GM18873 (cell line): ENCODE measurements at regions not wholly inside any gene's neighbourhood (a gene's known extent, or its start where the extent isn't known, plus 50 kb on each side); places are given as distances from the start of the nearest gene placed in this dataset.
A peak's percentile ranks its signal among the peaks of the same experiment; 100 is the strongest.

ENCODE experiments used
- ATAC-seq: cut with Tn5 transposase; IDR thresholded peaks from one replicate; pipeline ENCODE4 v1.9.1; 2021; ENCODE audit warnings: mild to moderate bottlenecking, moderate library complexity, moderate number of reproducible peaks; ENCODE audit not compliant: unreplicated experiment, low FRiP score

GRCh38 chr2:235244255-235245220 is 249.3 kb upstream of the AGAP1 start:
- no peak for ATAC-seq

GRCh38 chr2:235247001-235247400 is 246.8 kb upstream of the AGAP1 start:
- no peak for ATAC-seq

GRCh38 chr2:235255693-235256092 is 238.2 kb upstream of the AGAP1 start:
- ATAC-seq = no peak

DNA sequence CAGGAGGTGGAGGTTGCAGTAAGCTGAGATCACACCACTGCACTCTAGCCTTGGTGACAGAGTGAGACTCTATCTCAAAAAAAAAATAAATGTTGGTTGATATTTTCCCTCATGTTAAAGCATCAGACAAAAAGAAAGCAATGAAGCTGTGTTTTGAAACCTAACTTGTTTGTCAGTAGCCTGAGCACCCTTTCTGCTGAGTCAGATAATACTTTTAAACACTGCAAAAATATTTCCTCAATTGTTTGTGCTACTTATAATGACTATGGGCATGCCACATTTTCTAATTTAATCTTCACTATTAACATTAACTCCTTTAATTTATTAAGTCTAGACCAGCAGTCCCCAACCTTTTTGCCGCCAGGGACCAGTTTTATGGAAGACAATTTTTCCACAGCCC is 236.3 kb upstream of the AGAP1 start:
- no peak for ATAC-seq

- no peak for ATAC-seq
These were observed 231.1 kb upstream of the AGAP1 start for GRCh38 chr2:235262750-235263149.

DNA sequence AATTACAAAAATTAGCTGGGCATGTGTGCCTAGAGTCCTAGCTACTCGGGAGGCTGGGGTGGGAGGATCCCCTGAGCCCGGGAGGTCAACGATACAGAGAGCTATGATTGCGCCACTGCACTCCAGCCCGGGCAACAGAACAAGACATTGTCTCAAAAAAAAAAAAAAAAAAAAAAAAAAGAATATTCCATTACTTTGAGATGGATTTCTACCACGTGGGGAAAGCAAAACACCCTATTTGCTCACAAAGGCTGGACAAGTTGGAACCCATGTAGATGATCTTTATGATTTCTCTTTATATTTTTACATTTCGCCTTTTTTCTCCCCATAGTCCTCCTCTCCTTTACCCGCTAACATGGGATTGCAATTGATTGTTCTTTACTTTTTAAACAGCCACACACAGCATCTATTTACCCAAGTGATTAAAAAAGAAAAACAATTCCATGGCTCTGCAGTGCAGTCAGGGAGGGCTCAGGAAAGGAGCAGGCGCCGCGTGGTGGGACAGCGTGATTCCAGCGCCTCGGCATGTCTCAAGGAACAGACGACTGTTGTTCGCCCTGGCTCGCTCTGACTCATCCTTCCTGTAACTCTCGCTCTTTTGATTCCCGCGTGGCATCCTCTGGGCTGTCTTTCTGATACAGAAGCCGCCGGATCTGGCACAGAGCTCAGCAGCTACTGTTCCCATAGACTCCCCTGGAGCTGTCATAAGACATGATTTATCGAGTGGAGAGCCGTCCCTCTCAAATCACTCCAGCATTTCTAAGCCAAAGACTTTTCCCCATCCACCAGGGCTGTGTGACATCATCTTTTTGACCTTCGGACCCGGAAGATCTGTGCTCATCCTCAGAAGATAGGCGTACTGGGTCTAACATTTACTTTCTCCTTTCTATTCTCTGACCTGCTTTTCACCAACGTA is 230.4 kb upstream of the AGAP1 start:
- no peak for ATAC-seq

GRCh38 chr2:235264121-235264493 is 229.7 kb upstream of the AGAP1 start:
- ATAC-seq = no peak

DNA sequence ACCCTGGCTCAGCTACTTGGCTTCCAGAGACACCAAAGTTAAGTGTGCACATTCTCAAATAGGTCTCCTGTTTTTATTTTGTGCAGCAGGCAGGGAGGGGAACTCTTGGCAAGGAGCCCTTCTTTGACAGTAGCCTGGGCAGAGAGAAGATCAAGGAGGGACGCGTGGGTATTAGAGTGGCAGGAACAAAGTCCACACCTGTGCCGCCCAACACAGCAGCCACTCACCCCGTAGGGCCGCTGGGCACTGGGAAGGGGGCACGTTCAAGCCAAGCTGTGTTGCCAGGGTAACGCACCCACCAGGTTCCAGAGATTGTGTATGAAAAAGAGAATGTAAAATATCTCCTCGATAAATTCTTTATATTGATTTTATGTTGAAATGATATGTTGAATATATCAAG is 229.3 kb upstream of the AGAP1 start:
- no peak for ATAC-seq

DNA sequence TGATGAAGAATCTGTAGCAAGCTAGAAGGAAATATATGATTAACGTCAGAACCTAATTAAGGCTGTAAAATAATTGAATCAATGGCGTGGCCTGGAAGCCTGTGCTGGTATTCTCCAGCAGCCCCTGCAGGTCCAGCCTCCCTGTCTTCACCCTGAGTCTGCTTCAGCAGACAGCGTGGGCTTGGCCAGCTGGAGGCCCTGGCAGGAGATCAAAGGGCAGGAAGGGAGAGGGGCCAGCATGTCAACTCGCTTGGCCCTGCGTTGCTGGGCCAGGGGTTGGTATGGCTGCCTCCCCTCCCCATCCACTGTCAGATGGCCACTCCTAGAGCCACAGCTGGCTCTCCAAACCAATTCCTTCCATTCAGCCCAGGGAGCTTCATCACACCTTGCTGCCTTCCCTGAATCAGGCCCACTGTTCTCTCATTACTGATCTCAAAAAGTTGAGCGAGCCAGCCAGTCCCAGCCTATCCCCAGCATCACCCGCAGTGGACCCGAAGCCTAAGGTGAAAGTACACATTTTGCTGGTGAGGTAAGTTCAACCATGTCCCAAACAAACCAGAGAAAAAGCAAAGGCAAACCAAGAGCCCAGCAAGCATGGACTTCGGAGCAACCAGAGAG is 228.4 kb upstream of the AGAP1 start:
- ATAC-seq = no peak

DNA sequence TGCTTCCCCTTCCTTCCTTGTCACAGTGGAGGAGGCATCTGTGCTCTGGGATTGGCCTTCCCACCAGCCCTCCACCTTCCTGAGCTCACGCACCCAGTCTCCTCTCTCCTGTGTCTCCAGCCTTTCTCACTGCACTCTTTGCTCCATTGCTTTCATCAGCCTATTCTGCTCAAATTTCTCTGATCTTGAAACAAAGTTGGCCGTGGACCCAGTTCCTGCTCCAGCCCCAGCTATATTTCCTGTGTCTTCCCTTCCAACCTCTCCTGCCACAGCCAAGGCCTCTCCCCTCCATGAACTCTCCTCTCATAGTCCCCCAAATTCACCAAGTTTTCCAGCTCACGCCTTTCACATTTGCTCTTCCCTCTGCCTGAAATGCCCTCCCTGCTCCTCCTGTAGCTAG is 226.6 kb upstream of the AGAP1 start:
- ATAC-seq = no peak

DNA sequence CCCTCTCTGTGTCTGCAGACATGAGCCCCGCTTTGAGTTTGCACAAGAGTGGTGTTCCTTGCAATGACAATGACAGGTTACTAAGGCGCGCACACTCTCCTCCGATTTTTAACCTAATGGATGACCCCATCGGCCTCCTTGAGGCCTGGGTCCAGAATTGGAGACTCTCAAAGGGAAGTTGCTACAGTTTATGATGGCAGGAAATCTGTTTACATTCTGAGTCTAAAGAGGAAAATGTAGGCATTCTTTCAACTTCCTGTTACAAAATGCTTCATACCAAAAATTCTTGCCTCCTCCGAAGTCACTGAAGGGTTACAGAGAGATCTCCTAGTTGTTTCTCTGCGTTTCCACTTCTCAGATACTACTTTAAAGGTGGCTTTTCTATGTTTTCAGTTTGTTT is 225.3 kb upstream of the AGAP1 start:
- no peak for ATAC-seq

DNA sequence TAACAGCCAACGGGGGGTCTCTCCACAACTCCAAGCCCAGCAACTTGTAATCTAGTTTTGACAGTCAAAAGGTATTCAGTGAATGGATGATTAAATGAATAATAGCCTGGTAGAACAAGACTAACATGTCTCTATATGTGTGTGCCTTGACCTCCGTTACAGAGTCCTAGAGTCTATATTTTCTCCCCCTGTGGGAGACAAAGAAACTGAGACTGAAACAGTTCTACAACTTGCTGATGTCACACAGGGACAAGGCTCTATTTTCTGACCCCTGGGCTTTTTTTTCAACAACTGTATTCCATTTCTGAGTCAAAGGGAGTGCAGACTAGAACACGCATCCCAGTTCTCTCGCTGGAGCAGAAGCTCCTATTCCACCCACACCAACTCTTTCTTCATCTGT is 223.6 kb upstream of the AGAP1 start:
- no peak for ATAC-seq

- peak; percentile 88 for ATAC-seq
These were observed 222.9 kb upstream of the AGAP1 start for GRCh38 chr2:235270956-235271355.

GRCh38 chr2:235271936-235272335 is 221.9 kb upstream of the AGAP1 start:
- no peak for ATAC-seq

DNA sequence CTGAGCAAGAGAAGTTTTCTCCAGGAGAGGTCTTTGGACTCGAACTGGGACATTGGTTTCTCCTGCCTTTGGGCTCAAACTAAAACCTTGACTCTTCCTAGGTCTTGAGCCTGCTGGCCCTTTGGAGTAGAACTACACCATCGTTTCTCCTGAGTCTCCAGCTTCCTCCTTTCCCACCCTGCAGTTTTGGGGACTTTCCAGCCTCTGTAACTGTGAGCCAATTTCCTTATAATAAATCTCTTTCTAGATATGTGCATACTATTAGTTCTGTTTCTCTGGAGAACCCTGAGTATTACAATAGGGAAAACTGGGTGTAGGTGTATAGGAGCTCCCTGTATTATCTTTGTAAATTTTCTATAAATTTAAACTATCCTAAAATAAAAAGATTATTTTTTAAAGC is 219.8 kb upstream of the AGAP1 start:
- no peak for ATAC-seq

- no peak for ATAC-seq
These were observed 216.4 kb upstream of the AGAP1 start for GRCh38 chr2:235277485-235277884.

DNA sequence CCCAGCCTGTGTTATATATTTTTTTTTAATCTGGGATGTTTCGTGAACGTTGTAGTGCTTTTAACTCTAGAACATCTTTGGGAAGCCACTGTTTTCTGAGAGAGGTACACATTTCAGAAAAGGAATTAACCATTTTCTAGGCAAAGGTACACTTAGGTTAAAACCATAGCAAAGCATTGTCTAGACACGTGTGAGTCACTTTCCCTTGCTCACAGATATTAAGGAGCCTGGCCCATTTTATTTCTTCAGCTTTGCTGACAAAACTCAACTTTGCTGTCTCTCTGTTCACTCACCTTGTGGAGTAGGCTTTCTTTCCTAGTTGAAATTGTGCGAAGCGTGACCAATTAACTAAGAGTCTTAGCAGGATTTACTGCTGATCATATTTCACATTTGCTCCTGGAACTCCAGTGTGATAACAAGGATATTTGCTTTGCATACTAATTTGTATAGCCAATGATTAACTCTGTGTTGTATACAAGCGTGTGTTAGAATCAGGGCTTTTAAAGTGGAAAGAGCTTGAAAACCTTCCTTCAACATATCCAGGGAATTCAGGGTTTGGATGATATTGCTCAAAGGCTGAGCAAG is 215.0 kb upstream of the AGAP1 start:
- ATAC-seq = no peak

DNA sequence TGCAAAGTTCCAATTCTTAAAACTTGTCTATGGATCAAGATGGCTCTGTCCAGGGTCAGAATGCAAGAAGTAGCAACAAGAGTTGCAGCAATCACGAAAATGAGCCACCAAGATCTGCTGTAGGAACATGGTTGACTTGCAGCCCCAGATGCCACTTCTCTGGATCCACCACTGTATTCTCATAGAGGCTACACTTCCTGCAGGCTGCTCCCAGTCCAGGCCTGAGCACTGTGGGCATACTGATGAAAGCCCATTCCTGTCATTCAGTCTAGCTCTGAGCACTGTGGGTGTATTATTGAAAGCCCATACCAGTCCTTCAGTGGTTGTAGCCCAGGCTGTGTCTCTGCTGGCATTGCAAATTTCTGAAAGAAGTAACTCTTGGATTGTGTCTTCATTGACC is 213.9 kb upstream of the AGAP1 start:
- no peak for ATAC-seq

DNA sequence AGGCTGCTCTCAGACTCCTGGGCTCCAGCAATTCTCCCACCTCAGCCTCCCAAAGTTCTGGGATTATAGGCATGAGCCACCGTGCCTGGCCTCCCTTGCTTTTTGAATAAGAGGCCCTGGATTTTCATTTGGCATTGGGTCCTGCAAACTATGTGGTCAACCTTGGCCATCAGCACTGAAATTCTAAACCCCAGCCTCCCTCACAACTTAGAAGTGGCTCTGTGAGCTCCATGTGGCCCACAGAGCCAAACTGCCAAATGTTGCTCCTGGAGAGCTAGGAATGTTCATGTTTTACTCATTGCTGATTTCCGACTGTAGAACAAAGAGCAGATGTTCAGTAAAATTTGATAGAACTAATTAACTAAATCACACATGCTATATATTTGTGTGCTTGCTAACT is 210.6 kb upstream of the AGAP1 start:
- no peak for ATAC-seq

DNA sequence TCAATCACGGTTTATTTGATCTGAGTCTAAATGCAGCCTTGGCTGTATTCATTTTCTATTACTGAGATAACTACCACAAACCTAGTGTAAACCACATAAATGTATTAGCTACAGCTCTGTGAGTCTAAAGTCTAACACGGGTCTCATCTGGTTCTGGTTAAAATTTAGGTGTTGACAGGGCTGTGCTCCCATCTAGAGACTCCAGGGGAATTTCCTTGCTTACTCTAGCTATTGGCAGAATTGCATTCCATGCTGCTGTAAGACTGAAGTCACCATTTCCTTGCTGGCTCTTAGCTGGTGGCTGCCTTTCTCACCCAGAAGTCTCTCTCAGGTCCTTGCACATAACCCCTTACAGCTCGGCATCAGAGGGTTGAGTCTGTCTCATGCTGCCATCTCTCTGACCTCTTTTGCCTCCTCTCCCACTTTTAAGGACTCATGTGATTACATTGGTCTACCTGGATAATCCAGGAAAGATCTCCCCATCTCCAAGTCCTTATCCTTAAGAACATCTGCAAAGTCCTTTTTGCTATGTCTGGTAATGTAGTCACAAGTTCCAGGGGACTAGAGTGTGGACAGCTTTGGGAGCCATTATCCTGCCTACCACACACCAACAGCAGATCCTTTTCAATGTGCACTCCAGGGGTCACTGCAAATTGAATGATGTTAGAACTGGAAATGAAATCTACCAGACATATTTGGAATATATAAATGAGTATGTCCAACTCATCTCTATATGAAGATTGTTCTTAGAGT is 207.0 kb upstream of the AGAP1 start:
- no peak for ATAC-seq
